ENCODE measurements at regions not wholly inside any gene's neighbourhood (a gene's known extent, or its start where the extent isn't known, plus 50 kb on each side); places are given as distances from the start of the nearest gene placed in this dataset.

DNA sequence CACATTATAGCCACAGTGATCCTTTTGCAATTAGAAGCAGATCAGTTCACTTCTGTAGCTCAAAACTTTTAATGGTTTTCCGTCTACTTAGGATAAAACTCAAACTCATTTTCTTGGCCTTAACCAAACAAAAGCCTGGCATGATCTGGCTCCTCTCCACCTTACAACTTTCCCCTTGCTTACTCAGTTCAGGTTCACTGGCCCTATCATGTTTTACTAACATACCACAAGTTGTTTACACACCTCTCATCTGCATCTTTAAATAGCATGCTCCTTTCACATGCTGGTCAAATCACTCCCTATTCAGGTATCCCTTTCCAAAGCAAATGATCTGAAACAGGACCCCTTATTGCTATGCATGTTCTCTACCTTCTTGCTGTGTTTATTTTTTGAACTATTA lies 191.4 kb upstream of the FAM83B start:
- TF ChIP-seq, protein P1, sequence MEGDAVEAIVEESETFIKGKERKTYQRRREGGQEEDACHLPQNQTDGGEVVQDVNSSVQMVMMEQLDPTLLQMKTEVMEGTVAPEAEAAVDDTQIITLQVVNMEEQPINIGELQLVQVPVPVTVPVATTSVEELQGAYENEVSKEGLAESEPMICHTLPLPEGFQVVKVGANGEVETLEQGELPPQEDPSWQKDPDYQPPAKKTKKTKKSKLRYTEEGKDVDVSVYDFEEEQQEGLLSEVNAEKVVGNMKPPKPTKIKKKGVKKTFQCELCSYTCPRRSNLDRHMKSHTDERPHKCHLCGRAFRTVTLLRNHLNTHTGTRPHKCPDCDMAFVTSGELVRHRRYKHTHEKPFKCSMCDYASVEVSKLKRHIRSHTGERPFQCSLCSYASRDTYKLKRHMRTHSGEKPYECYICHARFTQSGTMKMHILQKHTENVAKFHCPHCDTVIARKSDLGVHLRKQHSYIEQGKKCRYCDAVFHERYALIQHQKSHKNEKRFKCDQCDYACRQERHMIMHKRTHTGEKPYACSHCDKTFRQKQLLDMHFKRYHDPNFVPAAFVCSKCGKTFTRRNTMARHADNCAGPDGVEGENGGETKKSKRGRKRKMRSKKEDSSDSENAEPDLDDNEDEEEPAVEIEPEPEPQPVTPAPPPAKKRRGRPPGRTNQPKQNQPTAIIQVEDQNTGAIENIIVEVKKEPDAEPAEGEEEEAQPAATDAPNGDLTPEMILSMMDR (IDR thresholded peaks at IDR 0.05; ENCODE audit: low read depth, low read length, poor library complexity, severe bottlenecking), result no peak
- TF ChIP-seq EZH2phosphoT487 (IDR thresholded peaks at IDR 0.05; ENCODE audit: borderline replicate concordance, low read length), result no peak

Measured in DOHH2 (cell line).